ENCODE measurements at regions not wholly inside any gene's neighbourhood (a gene's known extent, or its start where the extent isn't known, plus 50 kb on each side); places are given as distances from the start of the nearest gene placed in this dataset.

DNA sequence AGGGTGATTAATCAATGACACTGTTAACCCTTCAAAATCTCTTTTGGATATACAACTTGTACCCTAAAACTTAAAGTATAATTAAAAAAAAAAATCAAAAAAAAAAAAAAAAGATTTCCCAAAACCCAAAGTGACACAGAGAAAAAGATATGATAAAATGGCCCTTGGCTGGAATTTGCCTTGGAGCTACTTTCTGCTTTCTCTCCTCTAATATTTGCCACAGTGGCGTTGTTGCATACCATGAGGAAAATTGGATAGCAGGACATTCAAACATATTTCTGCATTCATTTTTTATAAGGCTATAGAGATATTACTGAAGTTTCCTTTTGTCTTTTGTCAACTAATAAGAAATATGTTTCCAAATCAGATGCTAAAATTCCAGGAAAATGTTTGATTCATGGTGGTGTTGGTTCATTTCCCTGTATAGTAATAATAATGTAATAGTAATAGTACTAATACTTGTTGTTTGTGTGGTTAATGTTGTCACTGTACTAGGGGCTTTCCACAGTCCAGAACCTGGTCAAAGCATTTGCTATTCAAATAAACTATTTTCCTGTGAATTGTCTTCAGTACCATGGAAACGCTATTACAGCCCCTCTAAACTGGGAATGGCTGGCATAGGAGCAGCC, 441.3 kb upstream of the THBS1 start:
- H3K27ac ChIP-seq (ENCODE audit: low read depth, low read length): peak overlapping the region; percentile 86
- H2BK120ac ChIP-seq (ENCODE audit: insufficient read depth, low read length, poor library complexity): peak overlapping the region; percentile 54
- peaks cover 7 to 12% of the 10 kb centered on the region in 2 experiments for H3K4me1 ChIP-seq (ENCODE audit: control insufficient read depth in 1 of 2, insufficient read depth in 2 of 2, low read length in 2 of 2)
- peak overlapping the region; percentile 12 for H3K4me2 ChIP-seq (ENCODE audit: low read length)
- H2AFZ ChIP-seq (ENCODE audit: insufficient read depth, low read length, poor library complexity): no peak overlapping the region
- H3K27me3 ChIP-seq (ENCODE audit: insufficient read depth, low read length): no peaks in the 10 kb centered on the region
- H4K8ac ChIP-seq (ENCODE audit: low read depth, low read length): no peak overlapping the region
- H4K12ac ChIP-seq (ENCODE audit: low read depth, low read length): no peak overlapping the region
- H2BK12ac ChIP-seq (ENCODE audit: low read length): peak overlapping the region; percentile 61
- H3K4ac ChIP-seq (ENCODE audit: low read depth, low read length): no peak overlapping the region
- peaks cover 23% of the 10 kb centered on the region for H3K79me1 ChIP-seq (ENCODE audit: low read length)
- H3K9ac ChIP-seq (ENCODE audit: low read length): no peak overlapping the region
- H4K91ac ChIP-seq (ENCODE audit: low read depth, low read length): peak overlapping the region; percentile 33
- no peak overlapping the region for H3K23ac ChIP-seq (ENCODE audit: low read length)
- no peaks in the 10 kb centered on the region for H3K36me3 ChIP-seq (ENCODE audit: control insufficient read depth in 1 of 2, insufficient read depth in 2 of 2, low read length in 2 of 2)
- H3K79me2 ChIP-seq (ENCODE audit: control insufficient read depth, insufficient read depth, low read length, poor library complexity): peaks cover 2% of the 10 kb centered on the region
- no peak overlapping the region for H3K14ac ChIP-seq (ENCODE audit: low read length)
- no peak overlapping the region for H2AK5ac ChIP-seq (ENCODE audit: low read length)
- no peak overlapping the region for H3K4me3 ChIP-seq (ENCODE audit: low read depth, low read length)
- peak overlapping the region; percentile 84 for H2BK5ac ChIP-seq (ENCODE audit: low read depth, low read length, poor library complexity)
- WGBS (ENCODE audit: extremely low coverage, insufficient coverage, insufficient read length): no CpG with 5 or more reads among the region's 2 CpGs
- no peaks in the 10 kb centered on the region for H3K9me3 ChIP-seq (ENCODE audit: insufficient read depth, low read depth, low read length)
- H3K18ac ChIP-seq (ENCODE audit: low read length): no peak overlapping the region
- DNase-seq: peak; percentile 51 to 80

DNA sequence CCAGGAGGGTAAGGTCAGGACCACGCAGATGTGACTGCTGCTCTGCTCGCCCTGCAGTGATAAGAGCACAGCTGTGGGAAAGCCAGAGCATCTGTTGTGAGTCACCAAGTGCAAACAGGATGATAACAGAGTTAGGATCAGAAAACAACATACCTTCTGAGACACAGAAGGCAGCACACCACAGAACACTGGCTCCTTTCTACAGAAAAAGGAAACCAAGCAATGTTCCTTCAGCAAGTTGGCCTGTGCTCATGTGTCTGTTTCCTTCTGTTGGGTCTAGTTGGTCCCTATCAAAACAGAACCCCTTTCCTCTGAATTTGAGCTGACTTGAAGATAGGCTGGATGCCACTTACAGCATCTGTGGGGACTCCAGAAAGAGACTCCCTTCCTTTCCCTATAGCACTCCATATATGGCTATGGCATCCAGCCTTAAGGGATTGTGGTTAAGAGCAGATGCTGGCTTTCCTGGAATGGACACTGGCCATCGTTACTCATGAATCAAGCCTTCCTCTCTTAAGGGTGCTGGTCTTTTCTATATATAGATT, 440.7 kb upstream of the THBS1 start:
- Histone ChIP-seq H4K91ac (ENCODE audit: low read depth, low read length) (peak overlapping the region; percentile 33), H2BK5ac (ENCODE audit: low read depth, low read length, poor library complexity) (peak overlapping the region; percentile 84), H2BK120ac (ENCODE audit: insufficient read depth, low read length, poor library complexity) (peak overlapping the region; percentile 54), H3K9ac (ENCODE audit: low read length) (no peak overlapping the region), H3K36me3 (ENCODE audit: control insufficient read depth in 1 of 2, insufficient read depth in 2 of 2, low read length in 2 of 2) (no peaks in the 10 kb centered on the region), H2AFZ (ENCODE audit: insufficient read depth, low read length, poor library complexity) (no peak overlapping the region), H3K27me3 (ENCODE audit: insufficient read depth, low read length) (no peaks in the 10 kb centered on the region), H3K18ac (ENCODE audit: low read length) (no peak overlapping the region), H3K4me2 (ENCODE audit: low read length) (peak overlapping the region; percentile 12), H4K8ac (ENCODE audit: low read depth, low read length) (no peak overlapping the region), H3K4me1 (ENCODE audit: control insufficient read depth in 1 of 2, insufficient read depth in 2 of 2, low read length in 2 of 2) (peaks cover 7 to 12% of the 10 kb centered on the region in 2 experiments), H3K4me3 (ENCODE audit: low read depth, low read length) (no peak overlapping the region), H2AK5ac (ENCODE audit: low read length) (no peak overlapping the region), H3K4ac (ENCODE audit: low read depth, low read length) (peak overlapping the region; percentile 8), H3K79me2 (ENCODE audit: control insufficient read depth, insufficient read depth, low read length, poor library complexity) (peaks cover 2% of the 10 kb centered on the region), H3K14ac (ENCODE audit: low read length) (peak overlapping the region; percentile 24), H3K79me1 (ENCODE audit: low read length) (peaks cover 23% of the 10 kb centered on the region), H3K9me3 (ENCODE audit: insufficient read depth, low read depth, low read length) (no peaks in the 10 kb centered on the region), H4K12ac (ENCODE audit: low read depth, low read length) (no peak overlapping the region), H3K27ac (ENCODE audit: low read depth, low read length) (peak overlapping the region; percentile 86), H2BK12ac (ENCODE audit: low read length) (peak overlapping the region; percentile 61), H3K23ac (ENCODE audit: low read length) (no peak overlapping the region)
- peak; percentile 78 to 88 for DNase-seq
- whole genome bisulfite sequencing (ENCODE audit: extremely low coverage, insufficient coverage, insufficient read length): no CpG with 5 or more reads among the region's 3 CpGs

DNA sequence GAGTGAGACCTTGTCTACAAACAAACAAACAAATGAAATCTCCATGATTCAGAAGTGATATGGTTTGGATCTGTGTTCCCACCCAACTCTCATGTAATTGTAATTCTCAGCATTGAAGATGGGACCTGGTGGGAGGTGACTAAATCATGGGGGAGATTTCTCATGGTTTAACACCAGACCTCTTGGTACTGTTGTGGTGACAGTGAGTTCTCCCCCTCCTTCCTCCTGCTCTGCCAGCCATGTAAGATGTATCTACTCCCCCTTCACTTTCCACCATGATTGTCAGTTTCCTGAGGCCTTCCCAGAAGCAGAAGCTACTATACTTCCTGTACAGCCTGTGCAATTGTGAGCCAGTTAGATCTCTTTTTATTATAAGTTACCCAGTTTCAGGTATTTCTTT, 438.4 kb upstream of the THBS1 start:
- H3K79me1 ChIP-seq (ENCODE audit: low read length): peaks cover 18% of the 10 kb centered on the region
- H4K12ac ChIP-seq (ENCODE audit: low read depth, low read length): no peak overlapping the region
- no peak overlapping the region for H3K14ac ChIP-seq (ENCODE audit: low read length)
- peaks cover 4 to 9% of the 10 kb centered on the region in 2 experiments for H3K4me1 ChIP-seq (ENCODE audit: control insufficient read depth in 1 of 2, insufficient read depth in 2 of 2, low read length in 2 of 2)
- H3K4ac ChIP-seq (ENCODE audit: low read depth, low read length): no peak overlapping the region
- no peak overlapping the region for H3K4me3 ChIP-seq (ENCODE audit: low read depth, low read length)
- peak overlapping the region; percentile 88 for H2BK12ac ChIP-seq (ENCODE audit: low read length)
- H3K27me3 ChIP-seq (ENCODE audit: insufficient read depth, low read length): no peaks in the 10 kb centered on the region
- no peak overlapping the region for H2BK5ac ChIP-seq (ENCODE audit: low read depth, low read length, poor library complexity)
- no peak overlapping the region for H3K18ac ChIP-seq (ENCODE audit: low read length)
- H3K27ac ChIP-seq (ENCODE audit: low read depth, low read length): no peak overlapping the region
- peak overlapping the region; percentile 63 for H2BK120ac ChIP-seq (ENCODE audit: insufficient read depth, low read length, poor library complexity)
- no peak overlapping the region for H3K4me2 ChIP-seq (ENCODE audit: low read length)
- no peak overlapping the region for H3K9ac ChIP-seq (ENCODE audit: low read length)
- H3K36me3 ChIP-seq (ENCODE audit: control insufficient read depth in 1 of 2, insufficient read depth in 2 of 2, low read length in 2 of 2): no peaks in the 10 kb centered on the region
- H2AFZ ChIP-seq (ENCODE audit: insufficient read depth, low read length, poor library complexity): no peak overlapping the region
- H2AK5ac ChIP-seq (ENCODE audit: low read length): no peak overlapping the region
- peaks cover 2% of the 10 kb centered on the region for H3K79me2 ChIP-seq (ENCODE audit: control insufficient read depth, insufficient read depth, low read length, poor library complexity)
- H3K9me3 ChIP-seq (ENCODE audit: insufficient read depth, low read depth, low read length): no peaks in the 10 kb centered on the region
- no peak overlapping the region for H3K23ac ChIP-seq (ENCODE audit: low read length)
- no peak for DNase-seq
- no peak overlapping the region for H4K8ac ChIP-seq (ENCODE audit: low read depth, low read length)
- peak overlapping the region; percentile 49 for H4K91ac ChIP-seq (ENCODE audit: low read depth, low read length)

DNA sequence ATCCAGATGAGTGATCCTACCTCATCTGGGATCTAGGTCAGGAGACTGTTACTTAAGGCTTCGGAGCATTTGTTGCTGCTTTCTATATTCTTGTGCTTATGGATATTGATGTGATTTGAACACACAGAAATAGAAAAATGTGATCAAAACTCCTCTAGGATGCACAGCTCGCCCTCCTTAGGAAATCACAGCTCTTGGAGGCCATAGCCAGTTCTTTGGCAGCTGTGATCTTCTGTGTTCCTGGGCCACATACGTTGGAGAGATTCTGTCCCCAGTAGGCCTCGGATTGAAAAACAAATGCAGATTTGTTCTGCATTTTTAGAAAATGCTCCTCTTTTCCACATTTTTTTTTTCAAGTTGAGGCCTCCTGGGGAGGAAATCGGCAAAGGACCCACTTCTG, 437.4 kb upstream of the THBS1 start:
- Histone ChIP-seq H3K18ac (ENCODE audit: low read length) (no peak overlapping the region), H3K23ac (ENCODE audit: low read length) (no peak overlapping the region), H3K4ac (ENCODE audit: low read depth, low read length) (no peak overlapping the region), H3K36me3 (ENCODE audit: control insufficient read depth in 1 of 2, insufficient read depth in 2 of 2, low read length in 2 of 2) (no peaks in the 10 kb centered on the region), H2BK12ac (ENCODE audit: low read length) (no peak overlapping the region), H2AK5ac (ENCODE audit: low read length) (no peak overlapping the region), H3K79me2 (ENCODE audit: control insufficient read depth, insufficient read depth, low read length, poor library complexity) (peaks cover 2% of the 10 kb centered on the region), H4K91ac (ENCODE audit: low read depth, low read length) (no peak overlapping the region), H3K14ac (ENCODE audit: low read length) (no peak overlapping the region), H2AFZ (ENCODE audit: insufficient read depth, low read length, poor library complexity) (no peak overlapping the region), H3K9ac (ENCODE audit: low read length) (no peak overlapping the region), H4K8ac (ENCODE audit: low read depth, low read length) (no peak overlapping the region), H3K27me3 (ENCODE audit: insufficient read depth, low read length) (no peaks in the 10 kb centered on the region), H3K4me1 (ENCODE audit: control insufficient read depth in 1 of 2, insufficient read depth in 2 of 2, low read length in 2 of 2) (peaks cover 4 to 9% of the 10 kb centered on the region in 2 experiments), H3K4me3 (ENCODE audit: low read depth, low read length) (no peak overlapping the region), H3K9me3 (ENCODE audit: insufficient read depth, low read depth, low read length) (no peaks in the 10 kb centered on the region), H2BK5ac (ENCODE audit: low read depth, low read length, poor library complexity) (no peak overlapping the region), H3K27ac (ENCODE audit: low read depth, low read length) (no peak overlapping the region), H4K12ac (ENCODE audit: low read depth, low read length) (no peak overlapping the region), H2BK120ac (ENCODE audit: insufficient read depth, low read length, poor library complexity) (no peak overlapping the region), H3K79me1 (ENCODE audit: low read length) (peaks cover 16% of the 10 kb centered on the region), H3K4me2 (ENCODE audit: low read length) (no peak overlapping the region)
- WGBS (ENCODE audit: extremely low coverage, insufficient coverage, insufficient read length): no CpG with 5 or more reads among the region's 5 CpGs
- DNase-seq: no peak

All from trophoblast cell (in vitro differentiated cells and primary cell).